Stimulated activated CD4-positive, alpha-beta T cell treated with anti-CD3 and anti-CD28 coated beads, Interleukin-2, amount 100 ng/mL, for 24 hours (primary cell): ENCODE measurements at regions not wholly inside any gene's neighbourhood (a gene's known extent, or its start where the extent isn't known, plus 50 kb on each side); places are given as distances from the start of the nearest gene placed in this dataset.

Experiments
- DNase-seq, 2 donors: peaks; one replicate each; pipeline ENCODE4 v3.0.0-alpha.2; 2020

GRCh38 chr5:173808079-173808808 is 79.9 kb upstream of the CPEB4 start:
- DNase-seq = no peak

- no peak for DNase-seq
Observed at GRCh38 chr5:173809014-173809413, 79.1 kb upstream of the CPEB4 start.

DNA sequence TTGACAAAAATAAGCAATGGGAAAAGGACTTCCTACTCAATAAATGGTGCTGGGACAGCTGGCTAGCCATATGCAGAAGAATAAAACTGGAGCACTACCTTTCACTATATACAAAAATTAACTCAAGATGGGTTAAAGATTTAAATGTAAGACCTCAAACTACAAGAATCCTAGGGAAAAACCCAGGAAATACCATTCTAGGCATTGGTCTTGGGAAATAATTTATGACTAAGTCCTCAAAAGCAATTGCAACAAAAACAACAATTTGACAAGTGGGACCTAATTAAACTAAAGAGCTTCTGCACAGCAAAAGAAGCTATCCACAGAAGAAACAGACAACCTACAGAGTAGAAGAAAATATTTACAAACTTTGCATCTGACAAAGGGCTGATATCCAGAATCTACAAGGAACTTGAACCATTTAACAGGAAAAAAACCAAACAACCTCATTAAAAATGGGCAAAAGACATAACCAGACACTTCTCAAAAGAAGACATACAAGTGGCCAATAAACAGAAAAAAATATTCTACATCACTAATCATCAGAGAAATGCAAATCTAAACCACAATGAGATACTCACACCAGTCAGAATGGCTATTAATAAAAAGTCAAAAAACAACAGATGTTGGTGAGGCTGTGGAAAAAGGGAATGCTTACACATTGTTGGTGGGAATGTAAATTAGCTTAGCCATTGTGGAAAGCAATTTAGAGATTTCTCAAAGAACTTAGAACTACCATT is 75.2 kb upstream of the CPEB4 start:
- no peak for DNase-seq

DNA sequence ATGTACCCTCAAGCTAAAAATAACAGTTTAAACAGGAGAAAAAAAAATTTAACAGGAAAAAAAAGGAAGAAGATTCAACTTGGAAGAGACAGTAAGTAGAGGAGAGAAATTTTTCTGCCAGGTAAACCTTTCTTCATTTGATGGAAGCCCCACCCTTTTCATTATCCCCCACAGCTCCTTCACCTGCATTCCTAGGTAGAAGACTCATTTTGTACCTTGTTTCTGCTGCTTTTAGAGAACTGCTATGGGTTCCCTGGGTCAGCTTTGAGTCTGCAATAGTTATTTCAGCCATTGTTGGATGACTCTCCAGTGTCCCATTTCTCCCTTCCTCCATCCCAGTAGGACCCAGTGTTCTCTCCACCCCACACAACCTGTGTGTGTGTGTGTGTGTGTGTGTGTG is 74.1 kb upstream of the CPEB4 start:
- DNase-seq = no peak

DNA sequence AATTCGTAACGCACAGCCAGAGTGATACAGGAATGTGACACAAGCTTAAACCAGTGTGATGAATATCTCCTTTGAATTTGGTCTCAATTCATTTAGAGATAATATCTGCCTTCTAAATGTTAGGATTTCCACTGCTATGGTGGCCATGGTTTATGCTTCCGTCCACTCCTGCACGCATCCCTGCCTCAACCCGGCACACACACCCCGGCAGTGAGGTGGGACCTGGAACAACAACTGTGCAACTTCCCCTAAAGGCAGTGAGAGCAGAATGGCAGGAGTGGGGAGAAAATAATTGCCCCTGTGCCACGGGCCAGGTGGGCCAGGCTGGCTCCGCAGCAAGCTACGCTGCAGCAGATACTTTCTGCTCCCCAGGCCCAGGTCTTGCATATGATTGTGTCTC is 72.6 kb upstream of the CPEB4 start:
- DNase-seq = no peak

- DNase-seq = no peak
Observed at GRCh38 chr5:173816728-173817127, 71.4 kb upstream of the CPEB4 start.

- no peak for DNase-seq
Observed at GRCh38 chr5:173817561-173817960, 70.6 kb upstream of the CPEB4 start.

- DNase-seq = no peak
Observed at GRCh38 chr5:173819521-173819920, 68.6 kb upstream of the CPEB4 start.

GRCh38 chr5:173823274-173823644 is 64.9 kb upstream of the CPEB4 start:
- no peak for DNase-seq

- DNase-seq = no peak
Observed at GRCh38 chr5:173823721-173824567, 64.2 kb upstream of the CPEB4 start.

DNA sequence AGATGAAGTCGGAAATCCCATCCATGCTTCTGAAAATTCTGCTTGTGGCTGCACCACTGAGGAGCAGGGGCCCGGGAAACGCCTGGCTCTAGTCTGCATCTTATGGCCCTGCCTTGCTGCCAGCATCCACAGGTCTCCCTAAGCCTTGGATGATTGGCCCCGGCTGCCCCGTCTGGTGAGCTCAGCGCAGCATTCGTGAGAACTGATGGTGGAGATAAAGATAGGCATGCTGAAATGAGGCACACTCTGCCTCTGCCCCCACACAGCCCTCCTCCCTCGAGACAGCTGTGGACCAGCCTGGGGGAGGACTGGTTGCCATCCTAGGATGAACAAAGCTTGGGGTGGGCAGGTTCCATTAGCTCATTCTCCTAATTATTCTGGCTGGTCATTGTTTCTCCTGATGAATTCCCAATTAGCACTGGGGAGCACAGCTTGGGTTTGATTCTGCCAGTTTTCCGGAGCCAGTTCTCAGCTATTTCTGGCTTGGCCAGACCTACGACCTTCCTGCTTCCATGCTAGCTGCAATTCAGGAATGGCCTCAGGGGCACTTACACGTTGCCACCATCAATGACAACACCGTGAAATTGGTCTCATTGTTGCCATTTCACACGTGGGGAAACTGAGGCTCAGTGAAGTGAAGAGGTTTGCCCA is 62.8 kb upstream of the CPEB4 start:
- DNase-seq = no peak

- DNase-seq = no peak
Observed at GRCh38 chr5:173826086-173826427, 62.1 kb upstream of the CPEB4 start.

DNA sequence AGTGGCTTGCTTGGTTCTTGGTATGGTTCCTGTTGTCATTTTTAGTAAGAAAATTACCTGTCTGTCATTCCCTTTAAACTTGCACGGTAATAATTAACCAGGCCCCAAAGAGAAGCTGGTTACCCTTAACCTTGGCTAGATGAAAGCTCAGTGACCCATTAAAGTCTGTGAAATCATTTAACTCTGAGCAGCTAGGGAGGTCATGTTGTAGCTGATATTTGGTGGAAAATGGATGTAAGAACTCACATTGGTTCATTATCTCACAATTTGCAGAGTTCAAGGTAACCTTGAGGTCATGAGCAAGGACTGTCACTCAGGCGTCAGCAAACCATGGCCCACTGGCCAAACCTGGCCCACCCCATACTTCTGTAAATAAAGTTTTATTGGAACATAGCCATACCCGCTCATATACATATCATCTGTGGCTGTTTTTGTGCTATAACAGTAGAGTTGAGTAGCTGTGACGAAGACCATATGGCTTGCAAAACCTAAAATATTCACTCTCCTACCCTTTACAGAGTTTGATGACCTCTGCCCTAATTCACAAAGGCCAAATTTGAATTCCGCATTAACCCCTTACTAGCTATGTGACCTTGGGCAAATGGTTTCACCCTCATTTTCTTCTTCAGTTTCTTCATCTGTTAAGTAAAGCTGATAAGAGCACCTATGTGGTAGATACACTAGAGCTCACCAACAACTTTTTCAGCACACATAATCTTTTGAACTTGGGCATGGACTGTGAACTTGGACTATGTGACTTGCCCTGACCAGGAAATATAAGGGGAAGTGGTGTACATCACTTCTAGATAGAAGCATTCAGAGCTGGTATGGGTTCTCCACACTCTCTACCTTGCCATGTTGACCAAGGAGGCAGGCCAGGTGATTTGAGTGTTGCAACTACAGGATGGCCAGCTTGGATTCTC is 61.5 kb upstream of the CPEB4 start:
- no peak for DNase-seq

- no peak for DNase-seq
Observed at GRCh38 chr5:173828952-173829351, 59.2 kb upstream of the CPEB4 start.

DNA sequence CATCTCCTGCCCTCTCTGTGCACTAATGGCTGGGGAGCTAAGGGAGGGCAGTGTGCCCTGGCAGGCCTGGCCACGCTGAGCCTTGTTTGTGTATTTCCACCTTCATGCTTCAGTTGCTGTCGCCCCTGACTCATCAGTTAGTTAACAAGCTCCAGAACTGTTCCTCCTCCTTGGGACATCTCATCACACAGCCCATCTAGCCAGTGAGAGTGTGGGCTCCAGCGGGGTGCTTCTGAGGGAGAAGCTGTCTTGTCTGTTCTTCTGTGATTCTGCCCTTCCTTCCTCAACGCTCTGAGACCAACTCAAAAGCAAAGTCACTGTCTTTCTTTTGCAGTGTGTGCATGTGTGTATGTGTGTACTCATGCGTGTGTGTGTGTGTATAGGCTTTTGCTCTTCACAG is 58.3 kb upstream of the CPEB4 start:
- no peak for DNase-seq

DNA sequence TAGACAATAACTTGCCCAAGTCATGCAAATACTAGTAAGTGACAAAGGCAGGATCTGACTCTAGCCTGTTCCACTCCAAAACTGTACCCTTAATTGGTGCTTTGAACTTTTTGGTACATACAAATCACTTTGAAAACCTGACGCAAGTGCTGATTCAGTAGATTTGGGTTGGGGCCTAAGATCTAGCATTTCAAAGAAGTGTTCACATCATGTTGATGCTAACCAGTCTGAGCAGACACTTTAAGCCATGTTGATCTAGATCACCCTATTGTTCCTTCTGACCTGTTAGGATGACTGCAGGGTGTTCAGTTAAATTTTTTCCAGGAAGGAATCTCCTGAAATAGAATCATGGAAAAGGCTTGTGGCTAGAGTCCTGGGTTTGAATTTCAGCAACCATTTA is 57.7 kb upstream of the CPEB4 start:
- DNase-seq = no peak

DNA sequence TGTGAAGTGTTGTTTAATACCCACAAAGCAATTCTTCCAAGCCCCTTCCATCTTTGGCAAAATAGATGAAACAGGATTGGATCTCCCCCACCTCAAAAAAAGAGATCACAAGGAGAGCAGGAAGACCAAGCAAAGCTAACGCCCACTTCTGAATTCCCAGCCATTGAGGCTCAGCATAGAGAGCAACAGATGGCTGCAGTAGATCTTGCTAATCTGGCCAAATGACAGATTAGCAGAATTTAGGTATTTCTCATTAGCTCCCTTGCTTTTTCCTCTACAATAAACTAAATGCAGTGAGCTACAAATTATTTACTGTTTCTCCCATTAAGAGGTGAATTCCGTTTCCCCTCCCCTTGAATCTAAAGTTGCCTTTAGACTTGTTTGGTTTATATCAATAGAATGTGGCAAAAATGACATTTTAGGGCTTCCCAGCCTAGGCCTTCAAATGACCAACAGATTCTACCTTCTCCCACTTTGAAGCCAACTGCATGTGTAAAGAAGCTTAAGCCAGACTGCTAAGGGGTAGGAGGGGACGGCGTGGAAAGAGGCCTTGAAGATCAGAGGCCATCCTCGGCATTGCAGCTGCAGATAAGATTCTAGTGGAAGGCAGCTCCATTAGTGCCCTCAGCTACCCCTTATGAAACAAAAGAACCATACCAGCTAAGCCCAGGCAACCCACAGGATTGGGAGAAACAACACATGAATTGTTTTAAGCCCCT is 56.8 kb upstream of the CPEB4 start:
- no peak for DNase-seq

- no peak for DNase-seq
Observed at GRCh38 chr5:173832386-173832785, 55.8 kb upstream of the CPEB4 start.

- DNase-seq = no peak
Observed at GRCh38 chr5:173833196-173833985, 54.8 kb upstream of the CPEB4 start.

DNA sequence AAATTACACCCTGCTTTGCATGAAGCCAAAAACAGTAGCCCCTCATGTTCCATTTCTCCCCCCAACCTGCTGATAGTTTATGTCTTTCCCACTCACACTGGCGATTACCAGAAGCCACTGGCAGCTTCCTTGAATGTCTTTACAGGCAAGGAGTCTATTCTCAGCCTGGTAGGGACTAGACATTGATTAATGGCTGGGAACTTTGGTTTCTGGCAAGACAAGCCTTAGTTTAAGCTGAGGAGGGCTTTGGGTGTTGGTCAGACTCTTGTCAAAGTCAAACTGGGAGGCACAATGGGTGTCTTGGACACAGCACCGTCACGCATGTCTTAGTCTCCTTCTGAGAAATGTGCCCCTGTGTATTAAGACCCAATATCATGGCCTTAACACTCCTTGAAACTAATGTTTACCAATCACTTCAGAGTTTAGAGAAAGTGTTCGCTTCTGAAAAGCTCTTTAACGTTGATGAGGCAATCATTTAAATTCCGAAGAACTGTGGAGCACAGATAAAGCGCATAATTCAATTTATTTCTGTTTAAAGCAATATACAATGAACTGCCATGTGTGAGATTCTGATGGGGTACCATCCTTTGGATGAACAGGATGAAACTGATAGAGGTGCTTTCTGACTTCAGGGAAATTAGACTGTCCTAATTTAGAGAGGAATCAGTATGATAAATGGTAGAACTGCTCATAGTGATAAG is 53.9 kb upstream of the CPEB4 start:
- DNase-seq = no peak
